Naive thymus-derived CD8-positive, alpha-beta T cell (primary cell): ENCODE measurements at regions not wholly inside any gene's neighbourhood (a gene's known extent, or its start where the extent isn't known, plus 50 kb on each side); places are given as distances from the start of the nearest gene placed in this dataset.
A peak's percentile ranks its signal among the peaks of the same experiment; 100 is the strongest.

ENCODE experiments used
- ATAC-seq, 2 donors: fragments of 150-1000 bp; cut with Tn5 transposase in 1 of 2; sonication (Bioruptor Pico), chemical (Tn5 transposase) in 1 of 2; 1 replicate in 1 of 2; 2 replicates in 1 of 2; pipeline ENCODE4 v1.10.0; 2021; ENCODE audit warnings: mild to moderate bottlenecking in 2 of 2, moderate library complexity in 2 of 2
- POLR2A ChIA-PET: fragments of 350-600 bp; sonication (Branson Sonifier 250); formaldehyde crosslinking; loops from one replicate; lab custom pipeline; 2021; ENCODE audit warnings: antibody characterized with exemption; lab: Charles Lee
- DNase-seq, 10 donors: peaks; one replicate each; pipeline versions ENCODE4 v3.0.0 to v3.0.0-alpha.2; 2020 to 2022
- H3K27ac Mint-ChIP-seq, 10 donors: one replicate each; pipeline ENCODE4 v1.8.0; 2020 to 2022; ENCODE audit warnings: mild to moderate bottlenecking in 10 of 10, mixed read lengths in 10 of 10, moderate library complexity in 4 of 10, inconsistent platforms in 1 of 10
- H3K27me3 Mint-ChIP-seq, 5 donors: one replicate each; pipeline ENCODE4 v1.8.0; 2021 to 2022; ENCODE audit warnings: mixed read lengths in 5 of 5
- H3K36me3 Mint-ChIP-seq, 3 donors: one replicate each; pipeline ENCODE4 v1.8.0; 2020 to 2022; ENCODE audit warnings: mixed read lengths in 3 of 3, mild to moderate bottlenecking in 2 of 3, inconsistent platforms in 1 of 3
- H3K4me1 Mint-ChIP-seq, 4 donors: one replicate each; pipeline ENCODE4 v1.8.0; 2021 to 2022; ENCODE audit warnings: mixed read lengths in 4 of 4
- H3K4me3 Mint-ChIP-seq, 10 donors: one replicate each; pipeline ENCODE4 v1.8.0; 2020 to 2022; ENCODE audit warnings: mild to moderate bottlenecking in 10 of 10, mixed read lengths in 10 of 10, moderate library complexity in 6 of 10, inconsistent platforms in 1 of 10
- H3K9me3 Mint-ChIP-seq, 9 donors: one replicate each; pipeline ENCODE4 v1.8.0; 2020 to 2022; ENCODE audit warnings: mixed read lengths in 9 of 9, mild to moderate bottlenecking in 3 of 9, inconsistent platforms in 1 of 9, moderate library complexity in 1 of 9

DNA sequence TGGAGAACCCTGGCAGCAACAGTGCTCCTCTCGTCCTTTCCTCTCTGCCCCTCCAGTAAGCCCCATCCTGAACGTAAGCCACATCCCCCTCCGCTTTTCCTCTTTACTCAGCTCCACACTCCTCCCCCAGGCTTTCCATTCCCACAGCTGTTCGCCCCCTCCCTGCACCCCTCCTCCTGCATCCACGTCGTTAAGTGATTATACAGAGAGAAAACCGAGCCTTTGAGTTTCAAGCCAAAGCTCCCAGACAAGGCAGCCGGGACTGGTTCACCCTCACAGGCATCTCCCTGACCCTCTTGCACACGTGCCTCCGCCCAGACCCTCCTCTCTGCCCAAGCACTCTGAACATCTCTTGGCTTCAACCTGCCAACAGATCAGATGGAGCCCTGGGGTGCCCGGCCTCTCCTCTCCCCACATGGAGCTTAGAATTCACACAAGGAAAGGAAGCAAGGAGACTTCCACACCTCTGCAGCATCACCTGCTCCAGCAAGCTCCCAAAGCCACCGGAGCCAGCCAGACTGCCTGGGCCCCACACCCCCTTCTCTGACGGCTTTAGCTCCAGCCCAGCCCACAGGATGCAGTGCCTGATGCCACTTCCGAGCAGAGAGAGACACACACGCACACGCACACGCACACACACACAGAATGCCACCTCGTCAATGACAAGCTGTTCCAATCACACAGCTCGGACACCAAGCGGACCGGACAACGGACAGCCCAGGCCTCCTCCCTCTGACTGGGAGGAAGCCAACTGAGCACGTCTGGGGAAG is 99.9 kb upstream of the CCL2 start:
- Mint-ChIP-seq H3K4me1 (peaks cover 5 to 18% (median 13%) of the 10 kb centered on the region in 4 donors), H3K9me3 (peaks cover 0 to 10% (median 2%) of the 10 kb centered on the region in 9 donors), H3K27ac (peak overlapping the region in 2 of 10 donors; percentile 65 to 71), H3K36me3 (peaks cover 0 to 2% (median 0%) of the 10 kb centered on the region in 3 donors), H3K4me3 (peak overlapping the region in 1 of 10 donors; percentile 20), H3K27me3 (peaks cover 35 to 69% (median 49%) of the 10 kb centered on the region in 5 donors)
- DNase-seq (no peak), ATAC-seq (peak in 1 of 2 donors; percentile 27)
- POLR2A ChIA-PET: no interaction called here

DNA sequence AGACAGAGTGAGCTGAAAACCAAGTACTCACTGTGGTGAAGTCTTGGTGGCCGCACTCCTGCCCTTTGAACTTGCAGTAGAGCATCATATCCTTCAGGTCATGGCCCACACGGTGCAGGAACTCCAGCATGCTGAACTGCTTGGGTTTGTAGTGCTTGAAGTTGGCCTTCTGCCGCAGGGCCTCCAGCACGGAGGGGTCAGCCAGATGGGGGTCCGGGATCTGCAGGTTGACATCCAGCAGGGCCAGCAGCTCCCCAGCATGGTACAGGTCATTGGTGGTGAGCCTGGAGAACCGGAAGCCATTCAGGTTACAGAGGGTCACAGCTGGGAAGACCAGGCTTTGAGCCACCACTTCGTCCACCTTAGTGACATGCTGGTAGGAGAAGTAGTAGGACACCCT is 99.1 kb upstream of the CCL2 start:
- peaks cover 36 to 69% (median 52%) of the 10 kb centered on the region in 5 donors for H3K27me3 Mint-ChIP-seq

DNA sequence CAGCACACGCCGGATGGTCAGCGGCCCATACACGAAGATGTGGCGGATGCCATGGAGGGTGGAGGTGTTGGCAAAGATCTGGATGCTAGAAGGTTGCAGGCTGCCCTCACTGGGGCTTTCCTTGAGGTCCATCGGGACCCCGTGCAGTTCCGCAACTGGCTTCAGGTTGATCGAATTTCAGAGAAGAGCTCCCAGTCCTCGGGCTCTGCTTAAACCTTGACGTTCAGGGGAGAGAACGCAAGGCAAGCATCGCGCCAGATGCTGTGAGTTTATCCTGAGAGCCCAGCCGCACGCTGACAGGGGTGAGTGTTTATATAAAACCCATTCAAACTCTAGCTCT is 98.7 kb upstream of the CCL2 start:
- POLR2A ChIA-PET: no interaction called here
- peak overlapping the region in 1 of 10 donors; percentile 26 for H3K4me3 Mint-ChIP-seq
- DNase-seq (no peak), ATAC-seq (no peak)
- H3K4me1 Mint-ChIP-seq: peaks cover 5 to 18% (median 13%) of the 10 kb centered on the region in 4 donors
- no peak overlapping the region for H3K27ac Mint-ChIP-seq
- peaks cover 0 to 10% (median 2%) of the 10 kb centered on the region in 9 donors for H3K9me3 Mint-ChIP-seq
- H3K27me3 Mint-ChIP-seq: peaks cover 36 to 69% (median 52%) of the 10 kb centered on the region in 5 donors
- H3K36me3 Mint-ChIP-seq: peaks cover 0 to 2% (median 0%) of the 10 kb centered on the region in 3 donors

More for the DNA sequence above, 99.1 kb upstream of the CCL2 start:
- H3K27ac Mint-ChIP-seq: peak overlapping the region in 1 of 10 donors; percentile 71
- peaks cover 0 to 10% (median 2%) of the 10 kb centered on the region in 9 donors for H3K9me3 Mint-ChIP-seq
- no peak for DNase-seq
- H3K36me3 Mint-ChIP-seq: peaks cover 0 to 2% (median 0%) of the 10 kb centered on the region in 3 donors
- H3K4me1 Mint-ChIP-seq: peaks cover 5 to 18% (median 13%) of the 10 kb centered on the region in 4 donors
- H3K4me3 Mint-ChIP-seq: peak overlapping the region in 1 of 10 donors; percentile 20
- POLR2A ChIA-PET: no interaction called here
- no peak for ATAC-seq

DNA sequence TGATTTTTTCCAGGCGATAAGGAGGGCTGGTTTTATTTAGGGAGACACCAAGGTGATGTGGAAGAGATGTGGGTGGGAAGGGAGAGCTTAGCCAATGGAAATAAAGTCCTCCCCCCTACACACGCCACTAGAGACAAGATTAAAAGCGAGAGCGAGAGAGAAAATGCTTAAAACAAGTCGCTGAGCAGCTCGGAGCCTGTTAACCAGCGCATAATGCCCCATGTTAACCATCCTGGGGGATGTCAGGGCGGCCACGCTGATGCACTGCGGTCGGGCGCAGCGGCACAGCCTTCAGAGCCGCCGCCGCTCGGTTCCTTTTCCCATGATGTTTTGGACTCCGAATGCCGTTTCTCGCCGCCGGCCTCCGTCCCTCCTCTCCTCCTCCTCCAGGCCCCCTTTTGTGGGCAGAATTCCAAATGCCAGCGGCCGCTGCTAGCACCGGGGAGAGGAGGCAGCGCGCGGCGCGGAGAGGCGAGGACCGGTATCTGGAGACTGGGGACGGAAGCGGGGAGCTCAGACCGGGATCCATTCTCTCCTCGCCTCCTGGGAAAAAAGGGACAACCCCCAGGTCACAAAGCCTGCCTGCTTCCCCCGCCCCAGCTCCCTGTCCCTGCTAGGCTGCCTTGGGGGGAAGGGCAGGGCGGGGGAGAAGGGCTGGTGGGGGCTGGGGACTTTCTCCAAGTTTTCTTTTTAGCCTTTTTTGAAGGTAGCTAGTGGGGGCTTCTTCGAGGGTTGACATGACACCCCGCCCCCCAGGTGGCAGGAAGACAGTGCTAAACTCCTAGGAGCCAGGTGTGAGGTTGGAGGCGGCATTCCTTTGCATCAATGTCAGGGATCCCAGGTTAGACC is 98.1 kb upstream of the CCL2 start:
- no peak overlapping the region for H3K27ac Mint-ChIP-seq
- peaks cover 0 to 10% (median 2%) of the 10 kb centered on the region in 9 donors for H3K9me3 Mint-ChIP-seq
- H3K27me3 Mint-ChIP-seq: peaks cover 37 to 69% (median 55%) of the 10 kb centered on the region in 5 donors
- POLR2A ChIA-PET: no interaction called here
- DNase-seq (no peak), ATAC-seq (no peak)
- peak overlapping the region in 1 of 10 donors; percentile 26 for H3K4me3 Mint-ChIP-seq
- peaks cover 5 to 18% (median 14%) of the 10 kb centered on the region in 4 donors for H3K4me1 Mint-ChIP-seq
- peaks cover 0 to 2% (median 0%) of the 10 kb centered on the region in 3 donors for H3K36me3 Mint-ChIP-seq

GRCh38 chr17:34161690-34162089 is 93.4 kb upstream of the CCL2 start:
- POLR2A ChIA-PET: no interaction called here
- DNase-seq (no peak), ATAC-seq (no peak)
- H3K27me3 Mint-ChIP-seq: peaks cover 33 to 58% (median 36%) of the 10 kb centered on the region in 5 donors
- peaks cover 0 to 7% (median 0%) of the 10 kb centered on the region in 9 donors for H3K9me3 Mint-ChIP-seq
- no peak overlapping the region for H3K4me3 Mint-ChIP-seq
- no peak overlapping the region for H3K27ac Mint-ChIP-seq
- H3K4me1 Mint-ChIP-seq: peaks cover 0 to 2% (median under 1%) of the 10 kb centered on the region in 4 donors
- H3K36me3 Mint-ChIP-seq: peaks cover 0 to under 1% (median 0%) of the 10 kb centered on the region in 3 donors

DNA sequence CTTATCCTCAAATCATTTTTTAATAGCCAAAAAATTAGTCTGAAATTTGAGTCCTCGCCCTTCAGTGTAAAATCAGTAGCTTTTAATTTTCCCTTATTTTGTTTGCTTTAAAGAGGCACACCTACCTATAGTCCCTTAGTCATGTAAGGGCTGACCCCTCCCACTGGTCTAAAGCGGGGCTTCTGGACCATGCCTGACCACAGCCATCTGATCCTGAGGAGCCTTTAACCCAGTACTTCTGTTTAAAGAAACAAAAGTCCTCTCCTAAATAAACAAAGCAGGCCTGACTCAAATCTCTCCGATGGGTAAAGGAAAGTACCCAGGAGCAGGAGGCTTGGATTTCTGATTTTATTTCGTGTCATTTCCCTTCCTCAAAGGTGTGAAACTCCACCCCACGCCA is 92.0 kb upstream of the CCL2 start:
- no peak for ATAC-seq
- Mint-ChIP-seq H3K4me3 (no peak overlapping the region), H3K27me3 (peaks cover 27 to 51% (median 33%) of the 10 kb centered on the region in 5 donors), H3K36me3 (no peaks in the 10 kb centered on the region), H3K27ac (no peak overlapping the region), H3K4me1 (peaks cover 0 to 2% (median 0%) of the 10 kb centered on the region in 4 donors), H3K9me3 (peaks cover 0 to 7% (median 0%) of the 10 kb centered on the region in 9 donors)
- no peak for DNase-seq
- POLR2A ChIA-PET: no interaction called here

GRCh38 chr17:34163646-34164045 is 91.4 kb upstream of the CCL2 start:
- POLR2A ChIA-PET: no interaction called here
- H3K9me3 Mint-ChIP-seq: peaks cover 0 to 7% (median 0%) of the 10 kb centered on the region in 9 donors
- peaks cover 0 to 2% (median 0%) of the 10 kb centered on the region in 4 donors for H3K4me1 Mint-ChIP-seq
- H3K27ac Mint-ChIP-seq: no peak overlapping the region
- H3K27me3 Mint-ChIP-seq: peaks cover 22 to 46% (median 28%) of the 10 kb centered on the region in 5 donors
- DNase-seq (no peak), ATAC-seq (no peak)
- H3K36me3 Mint-ChIP-seq: no peaks in the 10 kb centered on the region
- H3K4me3 Mint-ChIP-seq: no peak overlapping the region

GRCh38 chr17:34164837-34165236 is 90.2 kb upstream of the CCL2 start:
- Mint-ChIP-seq H3K9me3 (no peaks in the 10 kb centered on the region), H3K27me3 (peaks cover 11 to 34% (median 19%) of the 10 kb centered on the region in 5 donors), H3K4me1 (peaks cover 0 to 2% (median 0%) of the 10 kb centered on the region in 4 donors), H3K36me3 (no peaks in the 10 kb centered on the region), H3K4me3 (no peak overlapping the region), H3K27ac (no peak overlapping the region)
- no peak for DNase-seq
- ATAC-seq: no peak
- POLR2A ChIA-PET: no interaction called here

GRCh38 chr17:34166352-34166751 is 88.7 kb upstream of the CCL2 start:
- POLR2A ChIA-PET: no interaction called here
- peaks cover 12 to 34% (median 17%) of the 10 kb centered on the region in 5 donors for H3K27me3 Mint-ChIP-seq
- no peak overlapping the region for H3K4me3 Mint-ChIP-seq
- DNase-seq (no peak), ATAC-seq (no peak)
- H3K4me1 Mint-ChIP-seq: peaks cover 0 to 2% (median under 1%) of the 10 kb centered on the region in 4 donors
- no peaks in the 10 kb centered on the region for H3K9me3 Mint-ChIP-seq
- H3K36me3 Mint-ChIP-seq: no peaks in the 10 kb centered on the region
- no peak overlapping the region for H3K27ac Mint-ChIP-seq

GRCh38 chr17:34167354-34167753 is 87.7 kb upstream of the CCL2 start:
- DNase-seq: no peak
- peaks cover 0 to 3% (median 0%) of the 10 kb centered on the region in 9 donors for H3K9me3 Mint-ChIP-seq
- H3K4me1 Mint-ChIP-seq: peaks cover 0 to 6% (median under 1%) of the 10 kb centered on the region in 4 donors
- H3K27ac Mint-ChIP-seq: no peak overlapping the region
- POLR2A ChIA-PET: no interaction called here
- H3K36me3 Mint-ChIP-seq: no peaks in the 10 kb centered on the region
- ATAC-seq: no peak
- no peak overlapping the region for H3K4me3 Mint-ChIP-seq
- peaks cover 10 to 34% (median 14%) of the 10 kb centered on the region in 5 donors for H3K27me3 Mint-ChIP-seq

DNA sequence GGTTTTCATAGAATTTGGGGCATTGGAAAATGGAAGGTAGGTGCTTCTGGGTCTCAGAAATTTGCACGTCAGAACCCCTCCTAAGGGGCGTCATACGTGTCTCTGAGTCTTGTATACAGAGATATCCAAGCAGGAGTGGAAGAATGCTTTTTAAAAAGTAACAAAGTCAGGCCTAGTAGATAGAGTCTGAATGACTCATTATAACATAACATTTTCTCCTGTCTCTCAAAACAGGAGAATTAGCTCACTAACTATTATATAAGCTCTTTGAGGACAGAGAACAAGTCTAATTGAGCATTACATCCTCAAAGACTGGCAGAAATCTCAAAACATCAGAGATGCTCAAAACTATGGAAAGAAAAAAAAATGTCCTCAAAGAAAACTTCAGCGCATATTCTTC is 86.1 kb upstream of the CCL2 start:
- ATAC-seq (no peak), DNase-seq (no peak)
- H3K36me3 Mint-ChIP-seq: no peaks in the 10 kb centered on the region
- peaks cover 9 to 34% (median 11%) of the 10 kb centered on the region in 5 donors for H3K27me3 Mint-ChIP-seq
- peaks cover 0 to 3% (median 0%) of the 10 kb centered on the region in 9 donors for H3K9me3 Mint-ChIP-seq
- H3K4me3 Mint-ChIP-seq: no peak overlapping the region
- H3K27ac Mint-ChIP-seq: no peak overlapping the region
- POLR2A ChIA-PET: no interaction called here
- H3K4me1 Mint-ChIP-seq: peaks cover 0 to 6% (median under 1%) of the 10 kb centered on the region in 4 donors

GRCh38 chr17:34169496-34169895 is 85.6 kb upstream of the CCL2 start:
- peaks cover 0 to 3% (median 0%) of the 10 kb centered on the region in 9 donors for H3K9me3 Mint-ChIP-seq
- H3K27me3 Mint-ChIP-seq: peaks cover 6 to 32% (median 11%) of the 10 kb centered on the region in 5 donors
- no peak overlapping the region for H3K27ac Mint-ChIP-seq
- ATAC-seq: no peak
- POLR2A ChIA-PET: no interaction called here
- DNase-seq: no peak
- H3K4me3 Mint-ChIP-seq: no peak overlapping the region
- H3K36me3 Mint-ChIP-seq: no peaks in the 10 kb centered on the region
- H3K4me1 Mint-ChIP-seq: peaks cover 0 to 6% (median under 1%) of the 10 kb centered on the region in 4 donors
